Naive thymus-derived CD8-positive, alpha-beta T cell (primary cell): ENCODE measurements at regions not wholly inside any gene's neighbourhood (a gene's known extent, or its start where the extent isn't known, plus 50 kb on each side); places are given as distances from the start of the nearest gene placed in this dataset.
A peak's percentile ranks its signal among the peaks of the same experiment; 100 is the strongest.
"Not testable (repeated sequence)": the region's sequence is repeated elsewhere in the genome, so short reads cannot be mapped to it uniquely, and the experiment has no call there.

Experiments
- ATAC-seq, 2 donors: fragments of 150-1000 bp; cut with Tn5 transposase in 1 of 2; sonication (Bioruptor Pico), chemical (Tn5 transposase) in 1 of 2; 1 replicate in 1 of 2; 2 replicates in 1 of 2; pipeline ENCODE4 v1.10.0; 2021; ENCODE audit warnings: mild to moderate bottlenecking in 2 of 2, moderate library complexity in 2 of 2
- POLR2A ChIA-PET: fragments of 350-600 bp; sonication (Branson Sonifier 250); formaldehyde crosslinking; loops from one replicate; lab custom pipeline; 2021; ENCODE audit warnings: antibody characterized with exemption; lab: Charles Lee
- DNase-seq, 10 donors: peaks; one replicate each; pipeline versions ENCODE4 v3.0.0 to v3.0.0-alpha.2; 2020 to 2022
- H3K27ac Mint-ChIP-seq, 10 donors: one replicate each; pipeline ENCODE4 v1.8.0; 2020 to 2022; ENCODE audit warnings: mild to moderate bottlenecking in 10 of 10, mixed read lengths in 10 of 10, moderate library complexity in 4 of 10, inconsistent platforms in 1 of 10
- H3K27me3 Mint-ChIP-seq, 5 donors: one replicate each; pipeline ENCODE4 v1.8.0; 2021 to 2022; ENCODE audit warnings: mixed read lengths in 5 of 5
- H3K36me3 Mint-ChIP-seq, 3 donors: one replicate each; pipeline ENCODE4 v1.8.0; 2020 to 2022; ENCODE audit warnings: mixed read lengths in 3 of 3, mild to moderate bottlenecking in 2 of 3, inconsistent platforms in 1 of 3
- H3K4me1 Mint-ChIP-seq, 4 donors: one replicate each; pipeline ENCODE4 v1.8.0; 2021 to 2022; ENCODE audit warnings: mixed read lengths in 4 of 4
- H3K4me3 Mint-ChIP-seq, 10 donors: one replicate each; pipeline ENCODE4 v1.8.0; 2020 to 2022; ENCODE audit warnings: mild to moderate bottlenecking in 10 of 10, mixed read lengths in 10 of 10, moderate library complexity in 6 of 10, inconsistent platforms in 1 of 10
- H3K9me3 Mint-ChIP-seq, 9 donors: one replicate each; pipeline ENCODE4 v1.8.0; 2020 to 2022; ENCODE audit warnings: mixed read lengths in 9 of 9, mild to moderate bottlenecking in 3 of 9, inconsistent platforms in 1 of 9, moderate library complexity in 1 of 9

- POLR2A ChIA-PET: no interaction called here
- H3K4me3 Mint-ChIP-seq: no peak overlapping the region
- H3K4me1 Mint-ChIP-seq: no peaks in the 10 kb centered on the region
- H3K27ac Mint-ChIP-seq: no peak overlapping the region
- peaks cover 0 to 21% (median 5%) of the 10 kb centered on the region in 3 donors for H3K36me3 Mint-ChIP-seq
- peaks cover 5 to 44% (median 18%) of the 10 kb centered on the region in 5 donors for H3K27me3 Mint-ChIP-seq
- ATAC-seq: no peak
- no peak for DNase-seq
- H3K9me3 Mint-ChIP-seq: peaks cover 3 to 32% (median 12%) of the 10 kb centered on the region in 9 donors
Measured at GRCh38 chr11:11206484-11206883, 146.6 kb downstream of the CSNK2A3 start.

GRCh38 chr11:11202885-11203284 lies 150.2 kb downstream of the CSNK2A3 start:
- Mint-ChIP-seq H3K9me3 (peaks cover 8 to 49% (median 18%) of the 10 kb centered on the region in 9 donors), H3K27ac (no peak overlapping the region), H3K4me1 (no peaks in the 10 kb centered on the region), H3K36me3 (peaks cover 0 to 25% (median 8%) of the 10 kb centered on the region in 3 donors), H3K27me3 (peaks cover 5 to 40% (median 19%) of the 10 kb centered on the region in 5 donors), H3K4me3 (no peak overlapping the region)
- no peak for ATAC-seq
- POLR2A ChIA-PET: no interaction called here
- DNase-seq: no peak

GRCh38 chr11:11201302-11201701 lies 151.7 kb downstream of the CSNK2A3 start:
- DNase-seq, POLR2A ChIA-PET, ATAC-seq, H3K4me1 Mint-ChIP-seq, H3K27ac Mint-ChIP-seq, H3K4me3 Mint-ChIP-seq: not testable (repeated sequence)
- Mint-ChIP-seq H3K27me3 (peaks cover 6 to 32% (median 17%) of the 10 kb centered on the region in 5 donors), H3K36me3 (peaks cover 0 to 30% (median 8%) of the 10 kb centered on the region in 3 donors), H3K9me3 (peaks cover 8 to 57% (median 21%) of the 10 kb centered on the region in 9 donors)

DNA sequence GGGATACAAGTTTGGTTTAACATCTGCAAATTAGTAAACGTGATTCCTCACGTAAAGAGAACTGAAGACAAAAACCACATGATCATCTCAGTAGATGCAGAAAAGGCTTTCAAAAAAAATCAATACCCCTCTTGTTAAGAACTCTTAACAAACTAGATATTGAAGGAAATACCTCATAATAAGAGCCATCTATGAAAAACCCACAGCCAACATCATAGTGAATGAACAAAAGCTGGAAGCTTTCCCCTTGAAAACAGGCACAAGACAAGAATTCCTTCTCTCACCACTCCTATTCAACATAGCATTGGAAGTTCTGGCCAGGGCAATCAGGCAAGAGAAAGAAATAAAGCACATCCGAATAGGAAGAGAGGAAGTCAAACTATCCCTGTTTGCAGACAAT lies 160.5 kb downstream of the CSNK2A3 start:
- Mint-ChIP-seq H3K9me3 (peaks cover 8 to 36% (median 20%) of the 10 kb centered on the region in 9 donors), H3K27me3 (peaks cover 3 to 19% (median 3%) of the 10 kb centered on the region in 5 donors), H3K27ac (no peak overlapping the region), H3K4me3 (no peak overlapping the region), H3K36me3 (peaks cover 0 to 25% (median 6%) of the 10 kb centered on the region in 3 donors), H3K4me1 (no peaks in the 10 kb centered on the region)
- DNase-seq: no peak
- POLR2A ChIA-PET: no interaction called here
- no peak for ATAC-seq

DNA sequence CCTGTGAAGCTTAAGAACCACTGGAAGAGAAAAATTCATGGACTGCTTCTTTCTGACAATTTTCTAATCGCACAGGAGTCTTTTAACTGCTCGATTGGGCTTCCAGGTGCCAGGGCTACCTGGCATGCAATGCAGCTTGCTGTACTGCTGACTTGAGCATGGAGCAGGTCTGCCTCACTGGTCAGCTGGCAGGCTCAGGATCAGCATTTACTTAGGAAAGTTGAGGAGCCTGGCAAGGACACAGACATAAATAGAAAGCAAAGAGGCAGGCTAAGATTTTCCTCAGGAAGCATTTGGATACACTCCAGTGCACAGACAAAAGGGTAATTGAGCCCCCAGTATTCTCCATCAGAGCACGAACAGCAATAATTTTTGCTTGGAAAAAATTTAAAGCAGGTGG lies 163.5 kb downstream of the CSNK2A3 start:
- DNase-seq (no peak), ATAC-seq (no peak)
- Mint-ChIP-seq H3K36me3 (peaks cover 0 to 23% (median 6%) of the 10 kb centered on the region in 3 donors), H3K27me3 (peaks cover 3 to 19% (median 3%) of the 10 kb centered on the region in 5 donors), H3K4me1 (no peaks in the 10 kb centered on the region), H3K9me3 (peaks cover 8 to 36% (median 20%) of the 10 kb centered on the region in 9 donors), H3K27ac (no peak overlapping the region), H3K4me3 (no peak overlapping the region)
- POLR2A ChIA-PET: no interaction called here

DNA sequence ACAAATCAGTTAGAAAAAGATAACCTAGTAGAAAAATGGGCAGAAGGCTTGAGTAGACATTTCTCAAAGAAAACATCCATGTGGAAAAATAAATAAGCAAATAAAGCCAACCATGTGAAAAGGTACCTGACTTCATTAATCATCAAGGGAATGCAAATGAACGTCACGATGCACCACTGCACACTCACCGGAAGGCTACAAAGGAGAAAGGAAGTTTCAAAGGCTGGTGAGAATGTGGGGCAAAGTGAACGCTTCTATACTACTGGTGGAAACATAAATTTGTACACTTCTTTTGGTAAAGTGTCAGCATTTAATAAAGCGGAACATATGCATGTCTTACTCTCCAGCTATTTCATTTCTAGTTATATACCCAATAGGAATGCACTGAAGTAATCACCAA lies 166.8 kb downstream of the CSNK2A3 start:
- Mint-ChIP-seq H3K4me1 (no peaks in the 10 kb centered on the region), H3K27me3 (peaks cover 2 to 29% (median 11%) of the 10 kb centered on the region in 5 donors), H3K36me3 (peaks cover 0 to 15% (median 6%) of the 10 kb centered on the region in 3 donors), H3K4me3 (no peak overlapping the region), H3K9me3 (peaks cover 2 to 16% (median 9%) of the 10 kb centered on the region in 9 donors), H3K27ac (no peak overlapping the region)
- POLR2A ChIA-PET: no interaction called here
- DNase-seq (no peak), ATAC-seq (no peak)

GRCh38 chr11:11182261-11182660 lies 170.8 kb downstream of the CSNK2A3 start:
- POLR2A ChIA-PET: no interaction called here
- Mint-ChIP-seq H3K27ac (peak overlapping the region in 1 of 10 donors; percentile 5), H3K36me3 (no peaks in the 10 kb centered on the region), H3K9me3 (no peaks in the 10 kb centered on the region), H3K27me3 (peaks cover 2 to 21% (median 8%) of the 10 kb centered on the region in 5 donors), H3K4me1 (no peaks in the 10 kb centered on the region), H3K4me3 (no peak overlapping the region)
- DNase-seq (no peak), ATAC-seq (no peak)

DNA sequence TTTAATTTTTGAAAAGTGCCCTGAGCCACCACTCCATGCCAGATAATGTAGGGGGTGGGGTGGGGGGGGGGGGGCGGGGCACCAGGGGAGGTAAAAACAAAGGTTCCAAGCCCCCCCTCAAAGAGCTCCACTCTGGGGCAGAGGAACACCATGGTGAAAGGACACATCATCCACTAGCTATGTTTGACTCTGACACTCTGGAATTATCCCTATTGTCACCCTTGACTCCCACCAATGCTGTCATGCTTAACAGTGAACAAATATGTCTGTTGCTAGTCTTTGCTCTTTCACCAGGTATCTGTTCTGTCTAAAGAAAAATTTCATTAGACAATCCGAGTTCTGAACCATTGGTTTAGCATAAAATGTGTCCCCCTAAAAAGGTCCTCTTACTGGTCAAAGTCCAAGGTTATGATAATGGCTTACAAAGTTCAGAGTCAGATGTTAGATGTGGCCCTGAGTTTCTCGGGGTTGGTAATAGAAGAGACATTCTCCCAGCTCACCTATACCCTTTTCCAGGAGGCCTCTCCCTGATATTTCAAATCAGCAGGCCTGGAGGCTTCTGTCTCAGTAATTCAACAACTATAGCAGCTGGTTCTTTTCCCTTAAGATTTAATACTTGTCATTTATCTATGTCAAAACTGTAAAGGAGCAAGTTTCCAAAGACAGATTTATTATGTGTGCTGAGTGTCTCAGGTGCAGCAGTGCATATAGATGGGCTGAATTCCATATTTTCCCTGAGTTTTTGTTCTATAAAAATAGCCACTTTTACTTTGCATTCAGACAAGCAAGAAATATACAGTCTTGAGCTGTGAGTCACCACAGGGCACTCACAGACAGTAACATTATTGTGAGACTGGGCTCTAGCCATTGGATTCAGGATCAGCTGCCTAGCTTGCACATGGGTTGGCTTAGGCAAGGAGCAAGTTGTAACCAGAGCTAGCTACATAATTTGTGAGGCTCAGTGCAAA lies 174.1 kb downstream of the CSNK2A3 start:
- Mint-ChIP-seq H3K27me3 (peaks cover 7 to 21% (median 10%) of the 10 kb centered on the region in 5 donors), H3K4me3 (no peak overlapping the region), H3K27ac (no peak overlapping the region), H3K36me3 (no peaks in the 10 kb centered on the region), H3K9me3 (peaks cover 0 to 4% (median 0%) of the 10 kb centered on the region in 9 donors), H3K4me1 (no peaks in the 10 kb centered on the region)
- no peak for ATAC-seq
- no peak for DNase-seq
- POLR2A ChIA-PET: no interaction called here

- ATAC-seq (no peak), DNase-seq (no peak)
- Mint-ChIP-seq H3K27me3 (peaks cover 3 to 7% (median 6%) of the 10 kb centered on the region in 5 donors), H3K9me3 (peaks cover 0 to 4% (median 0%) of the 10 kb centered on the region in 9 donors), H3K4me3 (no peak overlapping the region), H3K27ac (no peak overlapping the region), H3K36me3 (no peaks in the 10 kb centered on the region), H3K4me1 (peaks cover 0 to 2% (median under 1%) of the 10 kb centered on the region in 4 donors)
- POLR2A ChIA-PET: no interaction called here
Measured at GRCh38 chr11:11177156-11177808, 175.8 kb downstream of the CSNK2A3 start.

DNA sequence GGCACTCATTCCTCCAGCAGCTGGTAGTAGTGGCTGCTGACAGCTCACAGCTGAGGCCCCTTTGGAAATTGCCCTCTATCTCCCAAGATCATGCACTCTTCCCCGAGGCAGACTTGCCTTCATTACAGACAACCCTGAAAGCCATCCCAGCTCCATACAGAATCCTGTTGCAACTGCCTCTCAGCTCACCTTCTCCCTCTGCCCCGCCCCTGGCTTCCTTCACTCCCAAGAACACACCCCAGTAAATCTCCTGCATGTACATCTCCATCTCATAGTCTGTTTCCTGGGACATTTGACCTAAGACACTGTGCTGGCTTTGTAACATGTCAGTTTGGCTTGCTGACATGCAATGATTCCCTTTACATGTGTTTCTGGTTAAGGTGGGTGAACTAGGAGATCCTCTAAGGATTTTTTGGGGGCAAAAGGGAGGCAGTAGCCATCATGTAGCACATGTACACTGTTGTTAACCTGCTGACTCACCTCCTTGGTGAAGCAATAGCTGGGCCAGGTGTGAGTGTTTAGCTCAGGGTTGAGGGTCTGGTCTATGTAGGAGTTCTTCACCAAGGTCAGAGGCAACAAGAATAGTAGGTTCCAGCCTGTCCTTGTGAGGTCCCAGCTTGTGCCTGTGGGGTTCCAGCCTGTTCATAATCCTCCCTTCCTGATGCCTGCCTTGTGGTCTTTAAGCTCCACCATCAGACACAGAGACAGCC lies 179.6 kb downstream of the CSNK2A3 start:
- Mint-ChIP-seq H3K4me1 (peaks cover 9 to 11% (median 11%) of the 10 kb centered on the region in 4 donors), H3K36me3 (no peaks in the 10 kb centered on the region), H3K4me3 (no peak overlapping the region), H3K9me3 (peaks cover 0 to 4% (median 0%) of the 10 kb centered on the region in 9 donors), H3K27ac (no peak overlapping the region), H3K27me3 (peaks cover 0 to 5% (median 3%) of the 10 kb centered on the region in 5 donors)
- no peak for ATAC-seq
- POLR2A ChIA-PET: no interaction called here
- no peak for DNase-seq

GRCh38 chr11:11171854-11172253 lies 181.2 kb downstream of the CSNK2A3 start:
- peaks cover 0 to 7% (median 3%) of the 10 kb centered on the region in 5 donors for H3K27me3 Mint-ChIP-seq
- peak; percentile 71 to 76 for ATAC-seq
- peak overlapping the region in 5 of 10 donors; percentile 2 to 58 (median 32) for H3K27ac Mint-ChIP-seq
- H3K9me3 Mint-ChIP-seq: peaks cover 0 to 4% (median 0%) of the 10 kb centered on the region in 9 donors
- H3K4me3 Mint-ChIP-seq: no peak overlapping the region
- no peaks in the 10 kb centered on the region for H3K36me3 Mint-ChIP-seq
- DNase-seq: peak in 5 of 10 donors; percentile 12 to 37 (median 36)
- POLR2A ChIA-PET: no interaction called here
- peaks cover 9 to 11% (median 11%) of the 10 kb centered on the region in 4 donors for H3K4me1 Mint-ChIP-seq

DNA sequence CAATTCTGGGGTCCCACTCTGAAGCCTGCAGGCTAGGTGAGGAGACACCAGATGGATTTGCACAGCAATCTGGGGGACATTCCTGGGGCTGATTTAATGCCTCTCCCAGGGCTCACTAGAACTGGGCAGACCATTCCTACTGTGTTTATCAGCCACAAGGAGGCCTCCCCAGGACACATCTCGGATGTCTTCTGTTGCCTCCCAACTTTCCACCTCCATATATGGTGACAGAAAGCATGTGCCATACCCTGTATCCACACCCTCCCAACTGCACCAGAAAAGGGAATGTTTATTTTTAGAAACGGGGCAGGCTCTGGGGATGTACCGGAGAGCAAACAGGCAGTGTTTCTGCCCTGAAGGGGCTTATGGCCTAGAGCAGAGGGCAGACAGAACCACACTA lies 181.8 kb downstream of the CSNK2A3 start:
- no peak for DNase-seq
- peaks cover 0 to 7% (median 3%) of the 10 kb centered on the region in 5 donors for H3K27me3 Mint-ChIP-seq
- peaks cover 9 to 11% (median 11%) of the 10 kb centered on the region in 4 donors for H3K4me1 Mint-ChIP-seq
- no peaks in the 10 kb centered on the region for H3K36me3 Mint-ChIP-seq
- POLR2A ChIA-PET: no interaction called here
- H3K9me3 Mint-ChIP-seq: peaks cover 0 to 4% (median 0%) of the 10 kb centered on the region in 9 donors
- ATAC-seq: no peak
- peak overlapping the region in 1 of 10 donors; percentile 58 for H3K27ac Mint-ChIP-seq
- H3K4me3 Mint-ChIP-seq: no peak overlapping the region
